Spleen (tissue), 11 donors: ENCODE measurements at regions not wholly inside any gene's neighbourhood (a gene's known extent, or its start where the extent isn't known, plus 50 kb on each side); places are given as distances from the start of the nearest gene placed in this dataset.

ENCODE experiments used
- DNase-seq: peaks from one replicate; pipeline ENCODE4 v3.0.0-alpha.2; 2020
- H3K27ac ChIP-seq, 8 donors: fragments of 200-600 bp; sonication (generic) in 7 of 8; 1 replicate in 4 of 8; 2 replicates in 4 of 8; pipeline versions ENCODE4 v1.5.0 to v1.8.0; 2016 to 2021; ENCODE audit warnings: inconsistent platforms in 4 of 8, mild to moderate bottlenecking in 4 of 8, moderate library complexity in 1 of 8
- H3K27me3 ChIP-seq, 7 donors: fragments of 200-600 bp; sonication (generic) in 6 of 7; replicated peaks in 1 of 7; 1 replicate in 4 of 7; 2 replicates in 3 of 7; pipeline versions ENCODE4 v1.5.0 to v1.8.0; 2016 to 2021; ENCODE audit warnings: inconsistent platforms in 3 of 7, mild to moderate bottlenecking in 1 of 7
- H3K36me3 ChIP-seq, 6 donors: fragments of 200-600 bp; sonication (generic) in 5 of 6; 1 replicate in 4 of 6; 2 replicates in 2 of 6; pipeline versions ENCODE4 v1.5.0 to v1.8.0; 2016 to 2021; ENCODE audit warnings: inconsistent platforms in 2 of 6
- H3K4me1 ChIP-seq, 6 donors: fragments of 200-600 bp; sonication (generic) in 5 of 6; 1 replicate in 3 of 6; 2 replicates in 3 of 6; pipeline versions ENCODE4 v1.5.0 to v1.8.0; 2016 to 2021; ENCODE audit warnings: inconsistent platforms in 3 of 6
- H3K4me3 ChIP-seq, 8 donors: fragments of 200-600 bp; sonication (generic) in 7 of 8; 1 replicate in 4 of 8; 2 replicates in 4 of 8; pipeline versions ENCODE4 v1.5.0 to v1.8.0; 2016 to 2021; ENCODE audit warnings: inconsistent platforms in 4 of 8, mild to moderate bottlenecking in 4 of 8, moderate library complexity in 2 of 8
- H3K9me3 ChIP-seq, 8 donors: fragments of 200-600 bp; sonication (generic) in 7 of 8; 1 replicate in 4 of 8; 2 replicates in 4 of 8; pipeline versions ENCODE4 v1.5.0 to v1.8.0; 2016 to 2021; ENCODE audit warnings: inconsistent platforms in 4 of 8
- CTCF ChIP-seq, 11 experiments: fragments of 200-600 bp in 7 of 11; fragments of 450-650 bp in 4 of 11; sonication (generic) in 4 of 11; IDR thresholded peaks in 8 of 11; conservative IDR thresholded peaks in 3 of 11; 1 replicate in 7 of 11; 2 replicates in 4 of 11; pipeline versions ENCODE4 v1.4.0 to v1.8.0; 2016 to 2021; ENCODE audit warnings: antibody characterized with exemption in 11 of 11, inconsistent platforms in 4 of 11, mild to moderate bottlenecking in 1 of 11
- POLR2A ChIP-seq, 3 donors: fragments of 450-650 bp; IDR thresholded peaks; one replicate each; pipeline ENCODE4 v1.5.1; 2017; ENCODE audit warnings: antibody characterized with exemption in 3 of 3, mild to moderate bottlenecking in 1 of 3
- POLR2AphosphoS5 ChIP-seq, 3 donors: sonication (generic); formaldehyde crosslinking; IDR thresholded peaks; one replicate each; pipeline ENCODE4 v1.5.1; 2017; ENCODE audit warnings: antibody characterized with exemption in 3 of 3
- WGBS, 5 donors: extraction: QIAGEN DNeasy Blood & Tissue Kit in 3 of 5; methylation state at CpG; one replicate each; pipeline versions ENCODE4 v1.1.5 to v1.1.7; 2013 to 2018; 5-methylcytosine and 5-hydroxymethylcytosine counted together
- intact Hi-C: fragments of 100-400 bp; cut with DNase I; formaldehyde crosslinking; loops from one replicate; pipeline ENCODE4 v1.15.0; 2023; ENCODE audit warnings: low total_unique reads
- donor health status: healthy with polysubstance abuse.
- donor health status: DM: no; HTN: no; CAD: no; lungs with moderate emphysema.
- donor health status: DM: no; HTN: no; CAD: no.
- donor health status: Bipolar disorder and iron deficiency.
- donor health status: healthy.
- donor health status: DM: no; HTN: no; CAD: no.
- donor health status: DM: yes; HTN: yes; CAD: no.

- WGBS, 5 donors = 56 to 88% (median 66%) methylated on average over 1 of the region's 1 CpG
- no peak for TF ChIP-seq CTCF (IDR thresholded peaks at IDR 0.05 in 8 of 11, conservative IDR thresholded peaks at IDR 0.05 in 3 of 11)
- TF ChIP-seq POLR2A (IDR thresholded peaks at IDR 0.05) = no peak
- TF ChIP-seq POLR2AphosphoS5 (IDR thresholded peaks at IDR 0.05) = no peak
- Histone ChIP-seq H3K4me3 (no peak overlapping the region), H3K4me1 (peaks cover 0 to 5% (median 0%) of the 10 kb centered on the region in 6 donors), H3K27ac (no peak overlapping the region), H3K9me3 (no peaks in the 10 kb centered on the region), H3K27me3 (no peaks in the 10 kb centered on the region), H3K36me3 (no peaks in the 10 kb centered on the region)
- no peak for DNase-seq
- intact Hi-C loops = no loop called here
Measured at GRCh38 chr9:84062538-84062937, 81.9 kb downstream of the RMI1 start.

DNA sequence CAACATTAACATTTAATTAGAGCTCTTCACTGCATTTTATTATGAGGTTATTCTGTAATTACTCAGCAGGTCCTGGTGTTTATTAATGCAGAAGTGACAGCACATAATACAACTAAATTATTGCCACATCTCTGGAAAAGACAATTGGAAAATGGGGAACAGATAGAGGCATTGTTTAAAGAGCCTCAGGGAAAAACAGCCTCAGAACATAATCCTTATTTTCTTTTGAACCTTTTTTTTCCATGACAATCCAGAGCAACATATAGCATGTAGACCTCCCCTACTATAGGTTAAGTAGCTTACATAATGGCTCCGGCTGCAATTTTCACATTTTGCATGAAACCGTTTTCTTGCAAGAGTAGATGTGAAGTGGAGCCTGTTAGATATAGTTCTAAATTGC, 87.2 kb downstream of the RMI1 start:
- Histone ChIP-seq H3K4me1 (no peaks in the 10 kb centered on the region), H3K27ac (no peak overlapping the region), H3K9me3 (peaks cover 0 to 4% (median 0%) of the 10 kb centered on the region in 8 donors), H3K27me3 (no peaks in the 10 kb centered on the region), H3K36me3 (no peaks in the 10 kb centered on the region), H3K4me3 (no peak overlapping the region)
- intact Hi-C loops = no loop called here
- 88 to 93% (median 92%) methylated on average over 2 of the region's 2 CpGs for WGBS, 5 donors
- DNase-seq = no peak
- TF ChIP-seq POLR2A (IDR thresholded peaks at IDR 0.05) = no peak
- no peak for TF ChIP-seq CTCF (IDR thresholded peaks at IDR 0.05 in 8 of 11, conservative IDR thresholded peaks at IDR 0.05 in 3 of 11)
- TF ChIP-seq POLR2AphosphoS5 (IDR thresholded peaks at IDR 0.05) = no peak

- H3K4me1 ChIP-seq = no peaks in the 10 kb centered on the region
- peaks cover 0 to 4% (median 0%) of the 10 kb centered on the region in 8 donors for H3K9me3 ChIP-seq
- intact Hi-C loops = no loop called here
- H3K27ac ChIP-seq = no peak overlapping the region
- H3K36me3 ChIP-seq = no peaks in the 10 kb centered on the region
- DNase-seq = no peak
- whole genome bisulfite sequencing, 5 donors = 74 to 84% (median 82%) methylated on average over 5 of the region's 5 CpGs
- TF ChIP-seq POLR2A (IDR thresholded peaks at IDR 0.05) (no peak), POLR2AphosphoS5 (IDR thresholded peaks at IDR 0.05) (no peak), CTCF (IDR thresholded peaks at IDR 0.05 in 8 of 11, conservative IDR thresholded peaks at IDR 0.05 in 3 of 11) (no peak)
- no peaks in the 10 kb centered on the region for H3K27me3 ChIP-seq
- H3K4me3 ChIP-seq = no peak overlapping the region
Measured at GRCh38 chr9:84068872-84069271, 88.3 kb downstream of the RMI1 start.

DNA sequence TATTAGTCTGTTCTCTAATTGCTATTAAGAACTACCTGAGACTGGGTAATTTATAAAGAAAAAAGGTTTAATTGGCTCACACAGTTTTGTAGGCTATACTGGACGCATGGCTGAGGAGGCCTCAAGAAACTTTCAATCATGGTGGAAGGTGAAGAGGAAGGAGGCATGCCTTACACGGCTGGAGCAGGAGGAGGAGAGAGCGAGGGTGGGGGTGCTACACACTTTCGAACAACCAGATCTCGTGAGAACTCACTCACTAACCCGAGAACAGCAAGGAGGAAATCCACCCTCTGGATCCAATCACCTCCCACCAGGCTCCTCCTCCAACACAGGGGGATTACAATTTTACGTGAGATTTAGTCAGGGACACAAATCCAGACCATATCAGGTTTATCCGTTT, 90.0 kb downstream of the RMI1 start:
- Histone ChIP-seq H3K27ac (no peak overlapping the region), H3K4me1 (no peaks in the 10 kb centered on the region), H3K36me3 (no peaks in the 10 kb centered on the region), H3K9me3 (peaks cover 0 to 4% (median 0%) of the 10 kb centered on the region in 8 donors), H3K27me3 (no peaks in the 10 kb centered on the region), H3K4me3 (no peak overlapping the region)
- intact Hi-C loops = no loop called here
- no peak for DNase-seq
- TF ChIP-seq POLR2A (IDR thresholded peaks at IDR 0.05) (no peak), POLR2AphosphoS5 (IDR thresholded peaks at IDR 0.05) (no peak), CTCF (IDR thresholded peaks at IDR 0.05 in 8 of 11, conservative IDR thresholded peaks at IDR 0.05 in 3 of 11) (no peak)
- WGBS, 5 donors = 88 to 94% (median 90%) methylated on average over 8 of the region's 8 CpGs
